WTC11 (cell line): ENCODE measurements at regions not wholly inside any gene's neighbourhood (a gene's known extent, or its start where the extent isn't known, plus 50 kb on each side); places are given as distances from the start of the nearest gene placed in this dataset.

Source experiments
- IRF2 ChIP-seq: sonication (generic); formaldehyde crosslinking; IDR thresholded peaks from 2 replicates; pipeline ENCODE4 v1.8.0; 2022; ENCODE audit warnings: low read depth, missing genetic modification reagents, borderline replicate concordance
- MYBL2 ChIP-seq: sonication (generic); formaldehyde crosslinking; IDR thresholded peaks from 2 replicates; pipeline ENCODE4 v1.8.1; 2023; ENCODE audit warnings: mild to moderate bottlenecking, moderate library complexity, missing genetic modification reagents
- SP1 ChIP-seq: sonication (generic); formaldehyde crosslinking; conservative IDR thresholded peaks from 2 replicates; pipeline ENCODE4 v1.8.1; 2022; ENCODE audit warnings: missing genetic modification reagents
- ZBTB21 ChIP-seq: sonication (generic); formaldehyde crosslinking; IDR thresholded peaks from 2 replicates; pipeline ENCODE4 v1.8.1; 2023; ENCODE audit warnings: mild to moderate bottlenecking, missing genetic modification reagents, borderline replicate concordance
- TF ChIP-seq, protein P1 (sequence below): sonication (generic); formaldehyde crosslinking; IDR thresholded peaks from 2 replicates; pipeline ENCODE4 v1.8.0; 2022; ENCODE audit warnings: mild to moderate bottlenecking, missing genetic modification reagents
- TF ChIP-seq, protein P2 (sequence below): sonication (generic); formaldehyde crosslinking; IDR thresholded peaks from 2 replicates; pipeline ENCODE4 v1.8.0; 2022; ENCODE audit warnings: mild to moderate bottlenecking, missing genetic modification reagents
- TF ChIP-seq, protein P3 (sequence below): sonication (generic); formaldehyde crosslinking; conservative IDR thresholded peaks from 2 replicates; pipeline ENCODE4 v1.8.1; 2022; ENCODE audit warnings: mild to moderate bottlenecking, missing genetic modification reagents
- TF ChIP-seq, protein P4 (sequence below): fragments of 200-600 bp; IDR thresholded peaks from 2 replicates; pipeline ENCODE4 v1.8.0; 2022; ENCODE audit warnings: antibody characterized with exemption
- TF ChIP-seq, protein P5 (sequence below): sonication (generic); formaldehyde crosslinking; IDR thresholded peaks from 2 replicates; pipeline ENCODE4 v1.8.0; 2023; ENCODE audit warnings: mild to moderate bottlenecking, missing genetic modification reagents

DNA sequence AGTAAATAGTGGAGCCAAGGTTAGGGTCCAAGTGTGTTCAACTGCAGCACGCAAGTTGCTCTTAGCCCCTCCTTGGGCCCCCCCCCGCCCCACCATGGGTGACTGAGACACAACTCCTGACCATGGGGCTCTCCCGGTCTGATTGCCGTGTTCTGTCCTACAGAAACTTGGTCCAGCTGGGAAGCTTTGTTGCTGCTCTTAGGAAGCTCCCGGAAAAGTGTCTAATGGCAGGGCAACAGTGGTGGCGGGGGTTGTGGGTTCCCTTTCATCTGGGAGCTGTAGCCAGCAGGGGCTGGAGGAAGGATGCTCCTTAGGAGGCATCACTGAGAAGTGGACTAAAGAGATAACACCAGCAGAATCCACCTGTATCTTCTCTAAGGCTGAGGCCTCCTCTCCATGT, 111.1 kb downstream of the CYP26B1 start:
- TF ChIP-seq IRF2 (no peak), ZBTB21 (CRISPR knock-in tag) (no peak), MYBL2 (CRISPR knock-in tag) (no peak), SP1 (CRISPR knock-in tag) (no peak)
- TF ChIP-seq, protein P1, sequence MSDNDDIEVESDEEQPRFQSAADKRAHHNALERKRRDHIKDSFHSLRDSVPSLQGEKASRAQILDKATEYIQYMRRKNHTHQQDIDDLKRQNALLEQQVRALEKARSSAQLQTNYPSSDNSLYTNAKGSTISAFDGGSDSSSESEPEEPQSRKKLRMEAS, result no peak
- TF ChIP-seq, protein P2, sequence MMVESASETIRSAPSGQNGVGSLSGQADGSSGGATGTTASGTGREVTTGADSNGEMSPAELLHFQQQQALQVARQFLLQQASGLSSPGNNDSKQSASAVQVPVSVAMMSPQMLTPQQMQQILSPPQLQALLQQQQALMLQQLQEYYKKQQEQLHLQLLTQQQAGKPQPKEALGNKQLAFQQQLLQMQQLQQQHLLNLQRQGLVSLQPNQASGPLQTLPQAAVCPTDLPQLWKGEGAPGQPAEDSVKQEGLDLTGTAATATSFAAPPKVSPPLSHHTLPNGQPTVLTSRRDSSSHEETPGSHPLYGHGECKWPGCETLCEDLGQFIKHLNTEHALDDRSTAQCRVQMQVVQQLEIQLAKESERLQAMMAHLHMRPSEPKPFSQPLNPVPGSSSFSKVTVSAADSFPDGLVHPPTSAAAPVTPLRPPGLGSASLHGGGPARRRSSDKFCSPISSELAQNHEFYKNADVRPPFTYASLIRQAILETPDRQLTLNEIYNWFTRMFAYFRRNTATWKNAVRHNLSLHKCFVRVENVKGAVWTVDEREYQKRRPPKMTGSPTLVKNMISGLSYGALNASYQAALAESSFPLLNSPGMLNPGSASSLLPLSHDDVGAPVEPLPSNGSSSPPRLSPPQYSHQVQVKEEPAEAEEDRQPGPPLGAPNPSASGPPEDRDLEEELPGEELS (CRISPR knock-in tag), result no peak
- TF ChIP-seq, protein P3, sequence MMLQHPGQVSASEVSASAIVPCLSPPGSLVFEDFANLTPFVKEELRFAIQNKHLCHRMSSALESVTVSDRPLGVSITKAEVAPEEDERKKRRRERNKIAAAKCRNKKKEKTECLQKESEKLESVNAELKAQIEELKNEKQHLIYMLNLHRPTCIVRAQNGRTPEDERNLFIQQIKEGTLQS (CRISPR knock-in tag), result no peak
- TF ChIP-seq, protein P4, sequence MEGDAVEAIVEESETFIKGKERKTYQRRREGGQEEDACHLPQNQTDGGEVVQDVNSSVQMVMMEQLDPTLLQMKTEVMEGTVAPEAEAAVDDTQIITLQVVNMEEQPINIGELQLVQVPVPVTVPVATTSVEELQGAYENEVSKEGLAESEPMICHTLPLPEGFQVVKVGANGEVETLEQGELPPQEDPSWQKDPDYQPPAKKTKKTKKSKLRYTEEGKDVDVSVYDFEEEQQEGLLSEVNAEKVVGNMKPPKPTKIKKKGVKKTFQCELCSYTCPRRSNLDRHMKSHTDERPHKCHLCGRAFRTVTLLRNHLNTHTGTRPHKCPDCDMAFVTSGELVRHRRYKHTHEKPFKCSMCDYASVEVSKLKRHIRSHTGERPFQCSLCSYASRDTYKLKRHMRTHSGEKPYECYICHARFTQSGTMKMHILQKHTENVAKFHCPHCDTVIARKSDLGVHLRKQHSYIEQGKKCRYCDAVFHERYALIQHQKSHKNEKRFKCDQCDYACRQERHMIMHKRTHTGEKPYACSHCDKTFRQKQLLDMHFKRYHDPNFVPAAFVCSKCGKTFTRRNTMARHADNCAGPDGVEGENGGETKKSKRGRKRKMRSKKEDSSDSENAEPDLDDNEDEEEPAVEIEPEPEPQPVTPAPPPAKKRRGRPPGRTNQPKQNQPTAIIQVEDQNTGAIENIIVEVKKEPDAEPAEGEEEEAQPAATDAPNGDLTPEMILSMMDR, result no peak
- TF ChIP-seq, protein P5, sequence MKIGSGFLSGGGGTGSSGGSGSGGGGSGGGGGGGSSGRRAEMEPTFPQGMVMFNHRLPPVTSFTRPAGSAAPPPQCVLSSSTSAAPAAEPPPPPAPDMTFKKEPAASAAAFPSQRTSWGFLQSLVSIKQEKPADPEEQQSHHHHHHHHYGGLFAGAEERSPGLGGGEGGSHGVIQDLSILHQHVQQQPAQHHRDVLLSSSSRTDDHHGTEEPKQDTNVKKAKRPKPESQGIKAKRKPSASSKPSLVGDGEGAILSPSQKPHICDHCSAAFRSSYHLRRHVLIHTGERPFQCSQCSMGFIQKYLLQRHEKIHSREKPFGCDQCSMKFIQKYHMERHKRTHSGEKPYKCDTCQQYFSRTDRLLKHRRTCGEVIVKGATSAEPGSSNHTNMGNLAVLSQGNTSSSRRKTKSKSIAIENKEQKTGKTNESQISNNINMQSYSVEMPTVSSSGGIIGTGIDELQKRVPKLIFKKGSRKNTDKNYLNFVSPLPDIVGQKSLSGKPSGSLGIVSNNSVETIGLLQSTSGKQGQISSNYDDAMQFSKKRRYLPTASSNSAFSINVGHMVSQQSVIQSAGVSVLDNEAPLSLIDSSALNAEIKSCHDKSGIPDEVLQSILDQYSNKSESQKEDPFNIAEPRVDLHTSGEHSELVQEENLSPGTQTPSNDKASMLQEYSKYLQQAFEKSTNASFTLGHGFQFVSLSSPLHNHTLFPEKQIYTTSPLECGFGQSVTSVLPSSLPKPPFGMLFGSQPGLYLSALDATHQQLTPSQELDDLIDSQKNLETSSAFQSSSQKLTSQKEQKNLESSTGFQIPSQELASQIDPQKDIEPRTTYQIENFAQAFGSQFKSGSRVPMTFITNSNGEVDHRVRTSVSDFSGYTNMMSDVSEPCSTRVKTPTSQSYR (CRISPR knock-in tag), result no peak
